ENCODE measurements at regions not wholly inside any gene's neighbourhood (a gene's known extent, or its start where the extent isn't known, plus 50 kb on each side); places are given as distances from the start of the nearest gene placed in this dataset.

DNA sequence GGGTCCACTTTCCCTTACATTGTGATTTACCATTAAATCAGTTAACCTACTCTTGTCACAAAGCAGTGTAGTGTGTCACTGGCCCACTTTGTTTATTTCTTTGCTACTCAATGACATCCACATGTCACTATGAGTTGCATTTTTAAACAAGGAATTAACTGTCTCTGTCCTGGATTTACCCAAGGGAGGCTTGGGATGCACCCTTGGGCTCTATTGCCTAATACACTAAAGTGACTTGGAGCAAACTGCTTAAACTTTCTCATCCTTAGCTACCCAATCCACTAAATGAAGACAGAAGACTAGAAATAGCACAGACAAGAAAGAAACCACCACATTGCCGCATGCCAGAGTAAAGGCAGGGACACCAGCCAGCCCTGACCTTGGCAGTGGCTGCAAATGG, 136.2 kb upstream of the TIAM1 start:
- DNase-seq (no peak), ATAC-seq (ENCODE audit: poor library complexity) (no peak)
- intact Hi-C loops (cut with DNase I) = no loop called here

DNA sequence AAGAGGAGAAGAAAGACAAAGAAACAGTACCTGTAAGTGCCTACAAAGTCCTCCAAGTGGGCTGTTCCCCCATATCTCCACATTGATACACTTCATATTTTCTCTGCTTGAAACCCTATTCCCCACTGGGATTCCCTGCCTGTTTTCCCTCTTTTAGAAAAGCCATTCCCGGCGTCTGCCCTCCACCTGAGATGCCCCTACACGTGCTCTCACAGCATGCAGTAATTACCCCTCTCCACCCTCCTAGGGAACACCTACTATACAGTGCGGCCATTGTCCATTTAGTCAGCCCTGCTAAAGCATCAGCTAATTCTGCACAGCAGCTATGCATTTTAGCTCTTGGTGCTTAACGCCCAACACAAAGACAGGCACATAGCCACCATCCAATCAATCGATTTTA, 135.7 kb upstream of the TIAM1 start:
- DNase-seq = no peak
- no peak for ATAC-seq (ENCODE audit: poor library complexity)
- intact Hi-C loops (cut with DNase I) = no loop called here

DNA sequence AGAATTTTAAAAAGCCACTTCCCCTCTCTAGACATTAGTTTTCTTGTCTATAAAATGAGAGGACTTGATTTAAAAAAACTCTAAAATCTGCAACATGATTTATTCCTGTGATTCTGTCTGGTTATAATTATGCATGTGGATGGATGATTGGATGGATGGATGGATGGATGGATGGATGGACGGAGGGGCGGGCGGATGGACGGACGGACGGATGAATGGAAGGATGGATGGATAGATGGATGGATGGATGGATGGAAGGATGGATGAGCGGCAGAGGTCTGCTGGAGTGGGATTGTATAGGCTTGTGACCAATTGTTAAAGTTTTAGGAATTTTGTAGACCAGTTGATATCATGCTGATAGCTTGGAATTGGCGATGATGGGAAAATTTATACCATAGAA, 135.2 kb upstream of the TIAM1 start:
- ATAC-seq (ENCODE audit: poor library complexity) = no peak
- DNase-seq = no peak
- intact Hi-C loops (cut with DNase I) = no loop called here

DNA sequence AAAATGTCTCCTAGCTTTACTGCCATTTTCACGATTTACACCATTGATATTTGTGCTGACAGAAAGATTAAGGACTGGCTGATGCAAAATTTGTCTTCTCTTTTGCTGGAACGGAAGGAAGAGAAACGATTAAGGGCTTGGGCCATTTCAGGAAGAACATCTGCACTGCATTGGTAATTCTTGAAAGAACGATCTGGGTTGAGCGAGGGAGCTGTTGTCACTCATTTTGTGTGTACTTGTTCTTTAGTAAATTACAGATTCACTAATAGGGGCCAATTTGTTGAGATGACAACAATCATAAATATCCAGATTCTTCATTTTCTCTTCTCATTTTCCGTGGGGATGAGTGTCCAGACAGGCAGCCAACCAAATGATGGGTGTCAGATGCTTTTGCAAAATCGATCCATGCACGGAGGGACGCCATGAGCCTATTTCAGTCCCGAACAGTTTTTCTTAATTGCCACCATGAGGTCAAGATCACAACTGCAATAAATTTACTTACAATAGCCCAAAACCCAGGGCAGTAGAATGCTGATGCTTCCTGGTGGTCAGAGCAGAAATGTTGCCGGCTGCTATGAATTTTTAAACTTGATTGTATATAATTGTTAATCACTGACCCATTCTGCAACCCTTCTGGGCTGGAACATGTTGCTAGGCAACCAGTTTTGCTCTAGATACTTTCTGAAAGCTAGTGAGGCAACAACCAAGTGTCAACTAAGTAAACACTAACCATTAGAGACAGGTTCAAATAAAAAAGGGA, 132.4 kb upstream of the TIAM1 start:
- peak; percentile 56 for ATAC-seq (ENCODE audit: poor library complexity)
- intact Hi-C loops (cut with DNase I) = no loop called here
- no peak for DNase-seq

DNA sequence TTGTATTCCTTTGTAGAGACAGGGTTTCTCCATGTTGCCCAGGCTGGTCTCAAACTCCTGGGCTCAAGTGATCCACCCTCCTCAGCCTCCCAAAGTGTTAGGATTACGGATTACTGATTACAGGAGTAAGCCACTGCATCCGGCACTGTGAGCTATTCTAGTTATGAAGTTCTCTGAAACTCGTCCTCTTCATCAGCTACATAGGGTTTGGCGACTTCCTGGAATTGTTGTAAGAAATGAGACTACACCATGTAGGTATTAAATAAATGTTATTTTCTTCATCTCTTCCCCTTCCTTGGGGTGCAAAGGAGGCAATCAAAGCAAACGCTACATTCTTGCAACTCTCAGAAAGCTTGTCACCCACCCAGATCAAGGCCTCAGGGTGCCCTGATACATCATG, 131.2 kb upstream of the TIAM1 start:
- DNase-seq (no peak), ATAC-seq (ENCODE audit: poor library complexity) (no peak)
- intact Hi-C loops (cut with DNase I) = no loop called here

DNA sequence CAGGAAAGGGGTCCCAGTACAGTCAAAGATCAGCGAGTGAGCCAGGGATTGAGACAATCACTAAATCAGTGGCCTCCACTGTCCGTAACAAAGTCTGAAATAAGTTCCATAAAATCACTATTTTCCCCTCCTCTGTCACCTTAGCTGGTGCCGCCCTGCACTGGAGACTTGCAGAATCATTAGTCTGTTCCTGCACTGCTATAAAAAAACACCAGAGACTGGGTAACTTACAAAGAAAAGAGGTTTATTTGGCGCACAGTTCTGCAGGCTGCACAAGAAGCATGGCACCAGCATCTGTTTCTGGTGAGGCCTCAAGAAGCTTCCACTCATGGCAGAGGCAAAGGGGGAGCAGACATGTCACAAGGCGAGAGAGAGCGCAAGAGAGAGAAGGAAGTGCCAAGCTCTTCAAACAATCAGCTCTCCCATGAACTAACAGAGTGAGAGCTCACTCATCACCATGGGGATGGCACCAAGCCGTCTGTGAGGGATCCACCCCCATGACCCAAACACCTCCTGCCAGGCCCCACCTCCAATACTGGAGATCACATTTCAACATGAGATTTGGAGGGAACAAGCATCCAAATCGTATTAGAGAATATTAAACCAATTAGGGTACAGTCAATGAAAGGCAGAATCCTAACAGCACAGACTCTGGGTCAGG, 129.8 kb upstream of the TIAM1 start:
- intact Hi-C loops (cut with DNase I) = no loop called here
- DNase-seq (no peak), ATAC-seq (ENCODE audit: poor library complexity) (no peak)

DNA sequence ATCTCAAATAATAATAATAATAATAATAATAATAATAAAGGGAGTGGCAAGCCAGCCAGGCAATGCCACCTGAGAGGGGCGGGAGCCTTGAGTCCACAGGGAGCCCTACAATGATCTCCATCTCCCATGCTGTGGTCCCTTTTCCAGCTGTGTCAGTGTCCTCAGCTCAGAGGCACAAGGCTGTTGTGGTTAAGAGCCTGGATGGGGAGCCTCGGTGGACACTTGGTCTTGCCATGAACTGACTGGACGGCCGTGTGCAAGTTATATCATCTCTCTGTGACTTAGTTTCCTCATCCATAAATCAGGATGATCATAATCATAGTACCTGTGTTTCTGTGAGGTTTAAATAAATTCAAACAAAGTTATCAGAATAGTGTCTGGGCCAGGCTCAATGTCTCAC, 127.8 kb upstream of the TIAM1 start:
- ATAC-seq (ENCODE audit: poor library complexity) (no peak), DNase-seq (no peak)
- intact Hi-C loops (cut with DNase I) = no loop called here

DNA sequence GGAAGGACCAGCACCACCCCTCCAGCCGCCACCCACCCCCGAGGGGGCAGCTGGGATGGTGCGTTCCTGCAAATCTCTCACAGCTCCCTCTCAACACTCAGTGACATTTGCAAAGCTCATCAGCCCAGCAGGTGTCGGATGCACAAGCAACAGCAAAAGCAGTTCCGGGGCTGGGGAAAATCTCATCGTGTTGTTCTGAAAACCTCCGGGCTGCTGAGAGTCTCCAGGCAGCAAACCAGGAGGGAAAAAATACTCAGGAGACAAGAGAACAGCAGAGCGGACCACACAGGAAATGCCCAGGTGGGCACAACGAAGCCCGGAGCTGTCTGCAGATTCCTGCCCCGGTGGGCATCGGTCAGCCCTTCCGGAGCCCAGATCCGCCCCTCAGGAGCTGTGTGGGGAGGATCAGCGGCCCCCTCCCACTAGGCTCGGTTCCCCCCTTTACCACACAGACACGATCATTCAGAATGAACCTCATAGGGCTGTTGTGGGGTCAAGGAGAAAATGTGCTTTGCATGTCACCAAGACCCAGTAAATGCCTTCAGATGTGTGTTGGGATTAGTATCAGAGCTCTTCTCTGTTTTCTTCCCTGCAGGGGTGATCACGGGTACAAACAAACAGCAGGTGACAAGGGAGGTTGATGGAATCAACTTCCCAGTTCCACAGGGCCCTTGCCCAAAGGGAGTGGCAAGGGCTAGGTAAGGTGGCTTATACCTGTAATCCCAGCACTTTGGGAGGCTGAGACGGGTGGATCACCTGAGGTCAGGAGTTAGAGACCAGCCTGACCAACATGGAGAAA, 127.0 kb upstream of the TIAM1 start:
- intact Hi-C loops (cut with DNase I) = no loop called here
- DNase-seq (no peak), ATAC-seq (ENCODE audit: poor library complexity) (no peak)

DNA sequence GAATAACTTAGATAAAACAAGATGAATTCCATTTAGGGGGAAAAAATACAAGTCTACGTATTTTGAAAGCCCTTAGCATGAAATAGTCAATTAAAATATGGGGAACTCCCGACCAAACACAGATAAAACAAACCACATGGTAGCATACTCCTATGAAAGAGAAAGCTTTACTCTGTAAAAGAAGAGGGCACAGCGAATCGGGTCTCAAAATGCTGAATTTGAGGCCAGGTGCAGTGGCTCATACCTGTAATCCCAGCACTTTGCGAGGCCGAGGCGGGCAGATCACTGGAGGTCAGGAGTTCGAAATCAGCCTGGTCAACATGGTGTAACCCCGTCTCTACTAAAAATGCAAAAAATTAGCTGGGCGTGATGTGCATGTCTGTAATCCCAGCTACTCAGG, 116.9 kb upstream of the TIAM1 start:
- DNase-seq = no peak
- intact Hi-C loops (cut with DNase I) = no loop called here
- no peak for ATAC-seq (ENCODE audit: poor library complexity)

DNA sequence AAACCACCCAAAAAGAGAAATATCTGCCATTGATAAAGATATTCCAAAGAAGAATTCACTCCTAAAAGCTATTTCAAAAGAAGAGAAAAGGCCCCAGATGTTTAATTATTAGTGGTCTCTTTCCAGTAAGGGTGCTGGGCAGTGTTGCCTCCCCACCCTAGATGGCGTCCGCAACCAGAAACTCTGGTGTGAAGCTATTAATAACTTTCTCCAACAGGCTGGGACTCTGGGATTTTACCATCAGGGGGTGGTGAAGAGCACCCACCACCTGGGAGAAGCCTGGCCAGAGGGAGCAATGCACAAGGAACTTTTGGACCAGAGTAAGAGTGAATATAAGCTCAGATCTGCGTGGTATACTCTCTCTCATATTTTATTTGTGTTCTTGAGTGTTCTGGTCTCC, 115.4 kb upstream of the TIAM1 start:
- intact Hi-C loops (cut with DNase I) = no loop called here
- ATAC-seq (ENCODE audit: poor library complexity) = no peak

DNA sequence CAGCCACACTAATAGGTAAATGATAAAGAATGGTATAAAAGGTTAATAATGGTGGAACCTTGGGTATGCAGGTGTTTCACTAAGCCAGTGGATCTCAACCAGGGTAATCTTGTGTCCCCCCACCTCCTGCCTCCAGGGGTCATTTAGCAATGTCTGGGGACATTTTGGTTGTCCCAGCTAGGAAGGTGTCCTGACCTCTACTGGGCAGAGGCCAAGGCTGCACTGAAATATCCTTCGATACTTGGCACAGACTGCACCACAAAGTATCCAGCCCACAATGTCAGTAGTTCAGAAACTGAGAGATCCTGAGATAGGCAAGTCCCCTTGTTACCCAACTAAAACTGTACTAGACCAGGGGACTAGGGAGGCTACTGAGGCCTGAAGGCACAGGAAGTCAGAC, 113.6 kb upstream of the TIAM1 start:
- intact Hi-C loops (cut with DNase I) = no loop called here
- ATAC-seq (ENCODE audit: poor library complexity) (no peak), DNase-seq (no peak)

More for the DNA sequence above, 115.4 kb upstream of the TIAM1 start:
- no peak for DNase-seq

DNA sequence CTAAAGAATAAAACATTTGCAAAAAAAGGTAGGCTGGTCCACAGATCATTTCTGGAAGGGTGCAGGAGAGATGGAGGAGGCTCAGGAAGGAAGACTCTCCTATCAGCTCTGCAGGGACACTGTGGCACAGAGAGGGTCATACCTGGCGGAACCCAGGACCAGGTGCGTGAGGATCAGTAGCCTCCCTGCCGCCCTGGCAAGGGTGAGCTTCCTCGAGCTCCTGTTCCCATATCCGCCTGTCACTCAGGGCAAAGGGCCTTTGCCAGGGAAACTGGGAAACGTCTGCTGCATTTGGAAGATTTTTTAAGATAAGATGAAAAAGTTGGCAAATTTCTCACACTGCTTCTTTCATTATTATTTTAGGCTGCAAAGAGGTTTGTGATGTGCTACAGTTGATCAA, 112.1 kb upstream of the TIAM1 start:
- intact Hi-C loops (cut with DNase I) = no loop called here
- no peak for DNase-seq
- ATAC-seq (ENCODE audit: poor library complexity) = no peak

DNA sequence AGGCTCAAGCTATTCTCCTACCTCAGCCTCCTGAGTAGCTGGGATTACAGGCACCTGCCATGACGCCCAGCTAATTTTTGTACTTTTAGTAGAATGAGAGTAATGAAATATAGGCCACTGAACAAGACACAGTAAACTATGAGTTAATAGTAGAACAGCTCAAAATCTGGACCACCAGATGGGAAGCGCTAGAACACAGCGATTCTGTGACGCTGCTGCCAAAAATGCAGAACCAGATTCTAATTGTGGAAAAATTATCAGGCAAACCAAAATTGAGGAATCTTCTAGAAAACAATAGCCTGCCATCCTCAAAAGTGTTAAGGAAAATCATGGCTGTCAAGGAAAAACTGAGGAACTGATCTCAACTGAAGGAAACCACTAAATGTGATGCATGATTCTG, 111.4 kb upstream of the TIAM1 start:
- no peak for ATAC-seq (ENCODE audit: poor library complexity)
- intact Hi-C loops (cut with DNase I) = no loop called here
- DNase-seq = no peak

DNA sequence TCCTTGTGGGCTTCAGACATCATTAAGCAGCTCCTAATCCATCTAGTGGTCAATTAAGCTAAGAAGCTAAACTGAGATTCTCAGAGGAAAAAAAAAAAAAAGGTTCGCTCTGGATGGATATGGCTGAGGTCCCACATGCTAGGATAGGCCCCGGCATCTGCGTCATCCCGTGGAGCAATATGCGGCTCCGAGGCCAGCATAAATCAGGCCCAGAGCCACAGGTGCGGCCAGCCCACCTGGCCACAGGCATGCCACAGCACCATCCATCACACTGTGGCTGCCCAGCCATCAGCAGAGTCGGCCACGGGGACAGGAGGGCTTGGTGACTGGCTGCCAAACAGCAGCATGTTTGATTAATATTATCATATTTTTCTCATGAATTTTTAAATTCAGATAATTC, 106.9 kb upstream of the TIAM1 start:
- intact Hi-C loops (cut with DNase I) = no loop called here
- no peak for DNase-seq
- ATAC-seq (ENCODE audit: poor library complexity) = no peak

DNA sequence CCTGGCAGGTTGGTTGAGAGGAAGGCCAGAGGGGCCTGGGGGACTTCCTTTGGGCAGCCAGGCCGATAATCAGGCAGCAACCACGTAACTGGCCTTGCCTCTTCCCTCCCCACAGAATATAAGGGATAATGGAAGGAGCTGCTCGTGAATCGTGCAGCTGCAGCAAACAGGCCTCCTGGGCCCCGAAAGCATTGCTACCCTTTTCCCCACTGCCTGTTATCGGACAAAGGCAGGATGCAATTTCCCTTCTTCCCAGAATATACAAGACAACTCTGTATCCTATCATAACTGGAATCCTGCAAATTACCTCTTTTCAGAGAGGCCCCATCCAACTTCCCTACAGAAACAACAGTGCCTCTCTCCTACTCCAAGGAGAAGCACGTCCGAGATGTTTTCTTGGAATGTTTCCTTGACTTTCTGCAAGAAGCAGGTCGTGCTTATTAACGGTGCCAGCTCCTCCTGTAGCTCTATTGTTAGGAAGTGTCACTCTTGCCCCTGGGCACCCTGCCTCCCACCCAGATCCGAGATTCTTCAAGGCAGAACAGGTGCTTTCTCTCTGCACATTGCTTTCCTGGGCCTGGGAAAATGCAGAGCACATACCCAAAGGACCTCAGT, 106.0 kb upstream of the TIAM1 start:
- DNase-seq (no peak), ATAC-seq (ENCODE audit: poor library complexity) (no peak)
- intact Hi-C loops (cut with DNase I) = no loop called here

DNA sequence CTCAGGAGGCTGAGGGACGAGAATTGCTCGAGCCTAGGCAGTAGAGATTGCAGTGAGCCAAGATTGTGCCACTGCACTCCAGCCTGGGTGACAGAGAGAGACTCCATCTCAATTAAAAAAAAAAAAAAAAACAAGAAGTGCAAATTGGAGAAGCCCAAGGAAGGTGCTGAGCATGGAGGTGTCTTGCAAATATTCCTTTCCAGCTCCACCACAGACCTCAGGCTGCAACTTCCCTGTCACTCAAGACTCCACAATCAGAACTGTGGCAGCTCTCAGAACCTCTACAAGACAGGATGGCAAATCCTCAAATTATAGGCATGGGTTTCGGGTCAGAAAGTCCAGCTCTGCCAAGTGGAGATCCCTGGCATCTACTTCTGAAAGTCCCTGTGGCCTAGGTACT, 104.4 kb upstream of the TIAM1 start:
- ATAC-seq (ENCODE audit: poor library complexity) (peak; percentile 45), DNase-seq (no peak)
- intact Hi-C loops (cut with DNase I) = no loop called here

DNA sequence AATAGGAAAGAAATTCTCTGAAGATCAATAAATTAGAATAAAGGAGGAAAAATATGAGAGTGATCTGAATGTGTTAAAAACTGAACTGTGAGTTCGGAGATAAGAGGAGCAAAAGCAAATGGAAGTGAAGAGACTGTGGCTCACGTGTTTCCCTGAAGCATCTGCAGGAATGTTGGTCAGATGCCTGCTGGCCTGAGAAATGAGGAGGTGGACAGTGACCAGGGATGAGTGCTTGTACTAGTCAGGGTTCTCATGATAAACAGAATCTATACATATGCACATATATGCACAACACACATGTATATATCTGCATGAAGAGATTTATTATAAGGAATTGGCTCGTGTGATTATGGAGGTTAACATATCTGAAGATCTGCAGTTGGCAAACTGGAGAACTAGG, 103.4 kb upstream of the TIAM1 start:
- ATAC-seq (ENCODE audit: poor library complexity) (no peak), DNase-seq (no peak)
- intact Hi-C loops (cut with DNase I) = no loop called here

DNA sequence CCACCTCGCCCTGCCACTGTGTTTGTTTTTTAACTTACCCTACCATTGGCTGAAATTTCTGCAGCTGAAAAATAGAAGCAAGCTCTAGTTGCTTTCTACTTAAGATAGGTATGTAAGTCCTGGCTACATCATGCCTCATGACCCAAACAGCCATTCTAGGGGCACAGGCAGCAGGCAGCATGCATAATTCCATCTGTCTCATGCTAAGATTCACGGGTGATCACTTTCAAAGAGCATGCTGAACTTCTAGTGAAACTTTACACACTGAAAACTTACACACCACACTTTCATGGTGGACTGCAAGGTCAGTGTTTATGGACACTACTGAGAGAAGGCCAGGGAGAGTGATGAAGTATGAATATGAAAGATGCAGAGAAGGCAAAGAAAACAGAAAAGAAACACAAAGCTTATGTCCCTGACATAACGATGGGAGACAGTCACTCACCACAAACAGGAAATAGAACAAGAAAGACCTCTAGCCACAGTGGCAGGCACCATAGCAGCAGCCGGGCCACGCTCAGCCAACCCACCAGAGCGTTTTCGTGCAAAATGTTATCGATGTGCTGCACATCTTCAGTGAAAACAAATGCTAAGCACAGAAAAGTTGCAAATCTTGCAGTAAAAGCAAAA, 102.3 kb upstream of the TIAM1 start:
- DNase-seq (no peak), ATAC-seq (ENCODE audit: poor library complexity) (no peak)
- intact Hi-C loops (cut with DNase I) = no loop called here

DNA sequence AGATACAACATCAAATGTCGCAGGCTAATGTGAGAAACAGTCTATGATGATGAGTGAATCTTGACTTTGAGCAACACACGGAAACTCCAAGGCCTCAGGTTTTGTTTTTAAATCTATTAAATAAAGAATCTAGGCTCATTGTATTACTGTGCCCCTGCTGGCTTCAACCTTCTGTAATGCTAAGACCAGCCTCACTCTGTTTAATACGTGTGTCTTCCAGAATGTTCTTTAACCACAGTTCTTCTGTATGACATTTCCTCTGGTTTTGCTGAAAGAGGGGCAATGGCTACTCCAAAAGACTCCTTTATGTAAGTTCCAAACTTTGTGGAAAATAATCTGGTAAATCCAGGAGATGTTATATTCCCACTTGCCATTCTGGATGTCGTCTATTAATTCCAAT, 101.1 kb upstream of the TIAM1 start:
- ATAC-seq (ENCODE audit: poor library complexity) = no peak
- no peak for DNase-seq
- intact Hi-C loops (cut with DNase I) = no loop called here

Measured in Right ventricle myocardium superior (tissue), 1 donor.